K562 (cell line): ENCODE measurements at regions not wholly inside any gene's neighbourhood (a gene's known extent, or its start where the extent isn't known, plus 50 kb on each side); places are given as distances from the start of the nearest gene placed in this dataset.

Source experiments
- ATAC-seq: fragments of 200-7000 bp; cut with Tn5 transposase; 3 replicates; pipeline ENCODE4 v1.9.1; 2020; ENCODE audit warnings: moderate library complexity
- BruUV-seq: library from RNA; stranded (reverse); fragments of 400-500 nt; replicated peaks from 2 replicates; lab custom pipeline; 2021; lab: Mats Ljungman, UMichigan
- CTCF ChIA-PET: fragments of 300-600 bp; formaldehyde crosslinking; extraction: SDS; loops from one replicate; lab custom pipeline; 2021; ENCODE audit warnings: low intra/inter-chr PET ratio; lab: Yijun Ruan, JAX
- POLR2A ChIA-PET: fragments of 300-600, 350-650 bp; sonication (Branson Sonifier 250); formaldehyde crosslinking; extraction: SDS; loops from one replicate; lab custom pipeline; 2021; ENCODE audit warnings: antibody characterized with exemption, inconsistent platforms; lab: Yijun Ruan, JAX
- DNase-seq, 4 experiments: peaks; one replicate each; pipeline versions ENCODE4 v3.0.0 to v3.0.0-alpha.2; 2011 to 2018; ENCODE audit warnings: low spot score in 3 of 4, mixed read lengths in 3 of 4; ENCODE audit errors: extremely low read depth in 1 of 4
- FAIRE-seq: peaks from 2 replicates; lab custom pipeline; 2011; peaks lifted over from hg19 to GRCh38; lab: Jason Lieb, UNC
- H2AFZ ChIP-seq: 2 replicates; pipeline ENCODE4 v1.6.0; 2011; ENCODE audit warnings: low read depth, low read length, control low read depth, inconsistent platforms
- H3K27ac ChIP-seq: fragments of 200-600 bp; 3 replicates; pipeline ENCODE4 v1.8.0; 2011; ENCODE audit warnings: low read depth, mild to moderate bottlenecking, control low read depth, inconsistent platforms, low read length, moderate library complexity, mixed read lengths; ENCODE audit errors: extremely low read depth
- H3K27me3 ChIP-seq, 2 experiments: fragments of 300-600 bp in 1 of 2; 2 replicates in 1 of 2; 3 replicates in 1 of 2; pipeline versions ENCODE4 v1.6.0 to v1.8.0; 2011; ENCODE audit warnings: inconsistent platforms in 2 of 2, low read length in 2 of 2, mild to moderate bottlenecking in 1 of 2, mixed read lengths in 1 of 2, moderate library complexity in 1 of 2; ENCODE audit not compliant: control insufficient read depth in 2 of 2, insufficient read depth in 2 of 2
- H3K36me3 ChIP-seq: fragments of 300-600 bp; 3 replicates; pipeline ENCODE4 v1.8.0; 2011; ENCODE audit warnings: mild to moderate bottlenecking, low read length, inconsistent platforms; ENCODE audit not compliant: control insufficient read depth, insufficient read depth
- H3K4me1 ChIP-seq, 2 experiments: fragments of 200-600 bp in 1 of 2; replicated peaks in 1 of 2; 2 replicates in 1 of 2; 3 replicates in 1 of 2; pipeline versions ENCODE4 v1.5.1 to v1.8.0; 2011; ENCODE audit warnings: inconsistent platforms in 2 of 2, low read length in 2 of 2, mild to moderate bottlenecking in 1 of 2, mixed read lengths in 1 of 2, moderate library complexity in 1 of 2; ENCODE audit not compliant: control insufficient read depth in 2 of 2, insufficient read depth in 2 of 2
- H3K4me2 ChIP-seq: 2 replicates; pipeline ENCODE4 v1.6.1; 2011; ENCODE audit warnings: low read length, control low read depth, inconsistent platforms, mixed read lengths; ENCODE audit not compliant: insufficient read depth
- H3K4me3 ChIP-seq: fragments of 200-600 bp; sonication (generic), shearing (Covaris generic); 2 replicates; pipeline ENCODE4 v1.5.1; 2016; ENCODE audit warnings: control low read depth, inconsistent platforms
- H3K79me2 ChIP-seq: fragments of 200-600 bp; 3 replicates; pipeline ENCODE4 v1.8.0; 2011; ENCODE audit warnings: low read length, inconsistent platforms; ENCODE audit not compliant: control insufficient read depth, insufficient read depth
- H3K9ac ChIP-seq, 2 experiments: 2 replicates each; pipeline versions ENCODE4 v1.6.0 to v1.6.1; 2011; ENCODE audit warnings: low read depth in 2 of 2, low read length in 2 of 2, control low read depth in 1 of 2, inconsistent platforms in 1 of 2, mild to moderate bottlenecking in 1 of 2, mixed read lengths in 1 of 2; ENCODE audit not compliant: insufficient read depth in 1 of 2
- H3K9me1 ChIP-seq: one replicate; pipeline ENCODE4 v1.6.0; 2011; ENCODE audit warnings: inconsistent platforms, mild to moderate bottlenecking, low read length, moderate library complexity; ENCODE audit not compliant: control insufficient read depth, insufficient read depth
- H3K9me3 ChIP-seq: replicated peaks from 2 replicates; pipeline ENCODE4 v1.5.1; 2011; ENCODE audit warnings: low read depth, low read length, inconsistent platforms; ENCODE audit not compliant: control insufficient read depth, insufficient read depth
- H4K20me1 ChIP-seq: replicated peaks from 2 replicates; pipeline ENCODE4 v1.6.1; 2011; ENCODE audit warnings: low read length, inconsistent platforms, mixed read lengths; ENCODE audit not compliant: control insufficient read depth, insufficient read depth
- BDP1 ChIP-seq: IDR thresholded peaks from 3 replicates; pipeline ENCODE4 v1.6.1; 2011; ENCODE audit not compliant: insufficient read length, insufficient read depth
- CTCF ChIP-seq, 3 experiments: IDR thresholded peaks in 2 of 3; conservative IDR thresholded peaks in 1 of 3; 2 replicates each; pipeline ENCODE4 v1.5.1; 2011 to 2012; ENCODE audit warnings: low read length in 3 of 3, mild to moderate bottlenecking in 3 of 3, control low read depth in 2 of 3, improper control_type of control experiment in 1 of 3, inconsistent platforms in 1 of 3, low read depth in 1 of 3, mixed read lengths in 1 of 3, moderate library complexity in 1 of 3; ENCODE audit not compliant: insufficient read depth in 2 of 3
- E2F5 ChIP-seq: sonication (generic); formaldehyde crosslinking; IDR thresholded peaks from 2 replicates; pipeline ENCODE4 v1.8.0; 2022; ENCODE audit warnings: mild to moderate bottlenecking, missing genetic modification reagents
- L3MBTL2 ChIP-seq: fragments of 450-650 bp; IDR thresholded peaks from 2 replicates; pipeline ENCODE4 v1.6.1; 2016; ENCODE audit warnings: mild to moderate bottlenecking, moderate library complexity
- MBD2 ChIP-seq: sonication (generic); IDR thresholded peaks from 2 replicates; pipeline ENCODE4 v1.6.1; 2016; ENCODE audit warnings: low read depth, borderline replicate concordance
- MYC ChIP-seq, 2 experiments: fragments of 250-450 bp in 1 of 2; sonication (Bioruptor Pico) in 1 of 2; IDR thresholded peaks; 2 replicates each; pipeline versions ENCODE4 v1.5.1 to v1.6.1; 2012 to 2021; ENCODE audit warnings: low read depth in 2 of 2, borderline replicate concordance in 1 of 2, improper control_type of control experiment in 1 of 2, low read length in 1 of 2, mild to moderate bottlenecking in 1 of 2, moderate library complexity in 1 of 2
- RAD51 ChIP-seq: fragments of 450-650 bp; IDR thresholded peaks from 2 replicates; pipeline ENCODE4 v1.7.1; 2016; ENCODE audit warnings: low read depth, mild to moderate bottlenecking, borderline replicate concordance
- RNF2 ChIP-seq: sonication (generic); IDR thresholded peaks from 2 replicates; pipeline ENCODE4 v1.6.1; 2016
- STAT5B ChIP-seq: fragments of 250-450 bp; sonication (Bioruptor Pico); IDR thresholded peaks from 2 replicates; pipeline ENCODE4 v1.8.0; 2021; ENCODE audit warnings: mild to moderate bottlenecking, inconsistent platforms
- SUPT5H ChIP-seq: fragments of 450-650 bp; IDR thresholded peaks from 2 replicates; pipeline ENCODE4 v1.6.1; 2016
- ZBTB5 ChIP-seq: fragments of 450-650 bp; IDR thresholded peaks from 2 replicates; pipeline ENCODE4 v1.6.1; 2017; ENCODE audit warnings: antibody characterized with exemption
- ZNF518B ChIP-seq: fragments of 250-450 bp; sonication (Bioruptor Pico); IDR thresholded peaks from 2 replicates; pipeline ENCODE4 v1.5.0; 2021; ENCODE audit warnings: mild to moderate bottlenecking, moderate library complexity
- ZNF668 ChIP-seq: fragments of 250-450 bp; sonication (Bioruptor Pico); IDR thresholded peaks from 2 replicates; pipeline ENCODE4 v1.8.0; 2022; ENCODE audit warnings: mild to moderate bottlenecking, inconsistent platforms
- ZNF766 ChIP-seq: fragments of 200-800 bp; sonication (Bioruptor generic); conservative IDR thresholded peaks from 2 replicates; pipeline ENCODE4 v1.6.1; 2016; ENCODE audit warnings: missing genetic modification characterization, missing compliant biosample characterization
- WGBS: fragments of 100-300 bp; shearing (Covaris generic); methylation state at CpG from one replicate; pipeline ENCODE4 v1.1.6; 2016; ENCODE audit warnings: low coverage, mixed read lengths; ENCODE audit not compliant: insufficient coverage; ENCODE audit errors: missing lambda C conversion rate; 5-methylcytosine and 5-hydroxymethylcytosine counted together
- in situ Hi-C: fragments of 300-500 bp; cut with MboI; formaldehyde crosslinking; loops from 4 replicates; pipeline ENCODE4 v1.15.0; 2018; ENCODE audit warnings: inconsistent platforms, mixed read lengths
- intact Hi-C: fragments of 100-400 bp; cut with micrococcal nuclease; formaldehyde crosslinking; loops from 2 replicates; pipeline ENCODE4 v1.14.2; 2022

- no peaks in the 10 kb centered on the region for H3K36me3 ChIP-seq
- H3K9me3 ChIP-seq: no peaks in the 10 kb centered on the region
- H2AFZ ChIP-seq: peak overlapping the region; percentile 52
- no peak overlapping the region for H3K27ac ChIP-seq
- ChIA-PET POLR2A (interaction anchor here (0.8 kb wide), 1 partner anchor 43 kb away, joined by 3 read pairs; no protein-coding TSS in a partner anchor), CTCF (interaction anchor here (1.0 kb wide), 1 partner anchor 653 kb away, joined by 3 read pairs; no protein-coding TSS in a partner anchor)
- peaks cover 0 to 10% of the 10 kb centered on the region in 2 experiments; a peak in 3 of 5 replicates for H3K4me1 ChIP-seq
- no peak overlapping the region for H3K4me2 ChIP-seq
- no peaks in the 10 kb centered on the region for H3K79me2 ChIP-seq
- ATAC-seq (peak; percentile 87), FAIRE-seq (peak; percentile 89), DNase-seq (peak in 3 of 4 experiments; percentile 12 to 55 (median 22))
- no peak overlapping the region for H3K9ac ChIP-seq
- WGBS: 14% methylated on average over 11 of the region's 11 CpGs
- H3K4me3 ChIP-seq: no peak overlapping the region
- no TSS peak for BruUV-seq
- H4K20me1 ChIP-seq: no peaks in the 10 kb centered on the region
- intact Hi-C loops: loop anchor here (2.0 kb wide), 1 partner anchor 235 kb away; the partner anchor contains the start of gene CEP135
- peaks cover 4 to 8% of the 10 kb centered on the region in 2 experiments; a peak in 4 of 5 replicates for H3K27me3 ChIP-seq
- no peaks in the 10 kb centered on the region for H3K9me1 ChIP-seq
- in situ Hi-C loops: no loop called here
- TF ChIP-seq MYC (IDR thresholded peaks at IDR 0.05; ENCODE audit: low read depth, low read length) (peak; percentile 81), MYC (CRISPR knock-in tag; IDR thresholded peaks at IDR 0.05; ENCODE audit: borderline replicate concordance, low read depth) (no peak), BDP1 (no peak), E2F5 (no peak), RAD51 (peak; percentile 68; the same call in 1 of the 2 replicates), ZNF668 (CRISPR knock-in tag) (no peak), ZBTB5 (no peak), L3MBTL2 (peak; percentile 91), CTCF (IDR thresholded peaks at IDR 0.05 in 2 of 3, conservative IDR thresholded peaks at IDR 0.05 in 1 of 3; ENCODE audit: insufficient read depth in 2 of 3, low read depth in 1 of 3, low read length in 3 of 3) (peak; percentile 48 to 55 (median 54)), MBD2 (no peak), ZNF518B (CRISPR knock-in tag) (no peak), STAT5B (CRISPR knock-in tag) (no peak), ZNF766 (no peak), SUPT5H (no peak), RNF2 (peak; percentile 60; the same call in 1 of the 2 replicates)
These were observed 203.8 kb downstream of the AASDH start for GRCh38 chr4:56183344-56183959.
